MM.1S (cell line): ENCODE measurements at regions not wholly inside any gene's neighbourhood (a gene's known extent, or its start where the extent isn't known, plus 50 kb on each side); places are given as distances from the start of the nearest gene placed in this dataset.
"Not testable (repeated sequence)": the region's sequence is repeated elsewhere in the genome, so short reads cannot be mapped to it uniquely, and the experiment has no call there.

Experiments used
- EZH2 ChIP-seq: fragments of 300-600 bp; sonication (generic); optimal IDR thresholded peaks from 2 replicates; pipeline ENCODE3; 2017; ENCODE audit warnings: low read depth, mild to moderate bottlenecking, antibody characterized with exemption, low read length, mixed read lengths
- TF ChIP-seq, protein P1 (sequence below): fragments of 300-600 bp; sonication (generic); IDR thresholded peaks from 2 replicates; pipeline ENCODE4 v1.5.1; 2016; ENCODE audit warnings: antibody characterized with exemption, low read length, mixed read lengths

DNA sequence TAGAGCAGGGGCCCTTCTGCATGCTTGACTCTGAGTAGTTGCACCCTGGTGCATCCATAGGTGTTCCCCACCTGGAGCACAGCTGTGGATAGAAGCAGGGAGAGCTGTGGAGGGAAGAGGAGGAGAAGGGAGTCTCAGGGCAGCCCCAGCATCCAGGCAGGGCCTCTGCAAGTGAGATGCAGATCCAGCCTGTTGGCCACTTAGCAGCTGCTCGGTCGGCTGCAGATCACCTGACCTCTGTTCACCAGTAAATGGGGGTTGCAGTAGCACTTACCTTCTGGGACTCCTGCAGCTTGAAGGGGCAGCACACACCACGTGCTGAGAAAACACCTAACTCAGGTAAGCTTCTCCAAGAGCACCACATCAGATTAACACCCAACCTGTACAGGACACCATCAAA is 302.1 kb downstream of the CACNA1B start:
- TF ChIP-seq, protein P1, sequence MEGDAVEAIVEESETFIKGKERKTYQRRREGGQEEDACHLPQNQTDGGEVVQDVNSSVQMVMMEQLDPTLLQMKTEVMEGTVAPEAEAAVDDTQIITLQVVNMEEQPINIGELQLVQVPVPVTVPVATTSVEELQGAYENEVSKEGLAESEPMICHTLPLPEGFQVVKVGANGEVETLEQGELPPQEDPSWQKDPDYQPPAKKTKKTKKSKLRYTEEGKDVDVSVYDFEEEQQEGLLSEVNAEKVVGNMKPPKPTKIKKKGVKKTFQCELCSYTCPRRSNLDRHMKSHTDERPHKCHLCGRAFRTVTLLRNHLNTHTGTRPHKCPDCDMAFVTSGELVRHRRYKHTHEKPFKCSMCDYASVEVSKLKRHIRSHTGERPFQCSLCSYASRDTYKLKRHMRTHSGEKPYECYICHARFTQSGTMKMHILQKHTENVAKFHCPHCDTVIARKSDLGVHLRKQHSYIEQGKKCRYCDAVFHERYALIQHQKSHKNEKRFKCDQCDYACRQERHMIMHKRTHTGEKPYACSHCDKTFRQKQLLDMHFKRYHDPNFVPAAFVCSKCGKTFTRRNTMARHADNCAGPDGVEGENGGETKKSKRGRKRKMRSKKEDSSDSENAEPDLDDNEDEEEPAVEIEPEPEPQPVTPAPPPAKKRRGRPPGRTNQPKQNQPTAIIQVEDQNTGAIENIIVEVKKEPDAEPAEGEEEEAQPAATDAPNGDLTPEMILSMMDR = not testable (repeated sequence)
- not testable (repeated sequence) for TF ChIP-seq EZH2
